ENCODE measurements at regions not wholly inside any gene's neighbourhood (a gene's known extent, or its start where the extent isn't known, plus 50 kb on each side); places are given as distances from the start of the nearest gene placed in this dataset.

- no peak for TF ChIP-seq CTCF (IDR thresholded peaks at IDR 0.05)
- no peak for TF ChIP-seq POLR2AphosphoS5 (IDR thresholded peaks at IDR 0.05)
- no peak for TF ChIP-seq POLR2A (IDR thresholded peaks at IDR 0.05)
- no peak for TF ChIP-seq EP300 (IDR thresholded peaks at IDR 0.05)
Measured at GRCh38 chr11:119787074-119787461, 58.1 kb upstream of the NECTIN1 start.
